GM12864 (cell line): ENCODE measurements at regions not wholly inside any gene's neighbourhood (a gene's known extent, or its start where the extent isn't known, plus 50 kb on each side); places are given as distances from the start of the nearest gene placed in this dataset.
"Not testable (repeated sequence)": the region's sequence is repeated elsewhere in the genome, so short reads cannot be mapped to it uniquely, and the experiment has no call there.

Experiments
- DNase-seq: peaks from one replicate; pipeline ENCODE4 v3.0.0-alpha.2; 2011; ENCODE audit warnings: low read depth
- H3K4me3 ChIP-seq: 2 replicates; pipeline ENCODE4 v1.5.1; 2011; ENCODE audit warnings: mild to moderate bottlenecking, low read depth, low read length, control low read depth
- TF ChIP-seq, protein P1 (sequence below): IDR thresholded peaks from 2 replicates; pipeline ENCODE4 v1.5.1; 2011; ENCODE audit warnings: low read depth, mild to moderate bottlenecking, moderate library complexity, low read length, control low read depth, inconsistent platforms; ENCODE audit errors: missing control alignments

- H3K4me3 ChIP-seq = no peak overlapping the region
- TF ChIP-seq, protein P1, sequence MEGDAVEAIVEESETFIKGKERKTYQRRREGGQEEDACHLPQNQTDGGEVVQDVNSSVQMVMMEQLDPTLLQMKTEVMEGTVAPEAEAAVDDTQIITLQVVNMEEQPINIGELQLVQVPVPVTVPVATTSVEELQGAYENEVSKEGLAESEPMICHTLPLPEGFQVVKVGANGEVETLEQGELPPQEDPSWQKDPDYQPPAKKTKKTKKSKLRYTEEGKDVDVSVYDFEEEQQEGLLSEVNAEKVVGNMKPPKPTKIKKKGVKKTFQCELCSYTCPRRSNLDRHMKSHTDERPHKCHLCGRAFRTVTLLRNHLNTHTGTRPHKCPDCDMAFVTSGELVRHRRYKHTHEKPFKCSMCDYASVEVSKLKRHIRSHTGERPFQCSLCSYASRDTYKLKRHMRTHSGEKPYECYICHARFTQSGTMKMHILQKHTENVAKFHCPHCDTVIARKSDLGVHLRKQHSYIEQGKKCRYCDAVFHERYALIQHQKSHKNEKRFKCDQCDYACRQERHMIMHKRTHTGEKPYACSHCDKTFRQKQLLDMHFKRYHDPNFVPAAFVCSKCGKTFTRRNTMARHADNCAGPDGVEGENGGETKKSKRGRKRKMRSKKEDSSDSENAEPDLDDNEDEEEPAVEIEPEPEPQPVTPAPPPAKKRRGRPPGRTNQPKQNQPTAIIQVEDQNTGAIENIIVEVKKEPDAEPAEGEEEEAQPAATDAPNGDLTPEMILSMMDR = no peak
- no peak for DNase-seq
Observed at GRCh38 chr17:64779376-64780095, 117.4 kb upstream of the SMURF2 start.

DNA sequence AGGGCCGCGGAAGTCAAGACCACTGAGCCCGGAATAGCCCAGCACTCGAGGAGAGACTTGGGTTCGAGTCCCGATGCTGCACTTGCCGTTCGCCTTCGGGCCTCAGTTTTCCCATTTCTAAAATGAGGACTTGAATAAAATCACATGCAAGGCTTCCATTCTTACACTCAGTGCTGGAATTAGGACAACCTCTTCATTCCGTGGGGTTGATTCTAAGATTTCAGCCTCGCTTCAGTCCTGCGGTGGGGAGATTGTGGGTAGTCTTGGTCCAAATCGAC lies 116.9 kb upstream of the SMURF2 start:
- DNase-seq, H3K4me3 ChIP-seq: not testable (repeated sequence)

DNA sequence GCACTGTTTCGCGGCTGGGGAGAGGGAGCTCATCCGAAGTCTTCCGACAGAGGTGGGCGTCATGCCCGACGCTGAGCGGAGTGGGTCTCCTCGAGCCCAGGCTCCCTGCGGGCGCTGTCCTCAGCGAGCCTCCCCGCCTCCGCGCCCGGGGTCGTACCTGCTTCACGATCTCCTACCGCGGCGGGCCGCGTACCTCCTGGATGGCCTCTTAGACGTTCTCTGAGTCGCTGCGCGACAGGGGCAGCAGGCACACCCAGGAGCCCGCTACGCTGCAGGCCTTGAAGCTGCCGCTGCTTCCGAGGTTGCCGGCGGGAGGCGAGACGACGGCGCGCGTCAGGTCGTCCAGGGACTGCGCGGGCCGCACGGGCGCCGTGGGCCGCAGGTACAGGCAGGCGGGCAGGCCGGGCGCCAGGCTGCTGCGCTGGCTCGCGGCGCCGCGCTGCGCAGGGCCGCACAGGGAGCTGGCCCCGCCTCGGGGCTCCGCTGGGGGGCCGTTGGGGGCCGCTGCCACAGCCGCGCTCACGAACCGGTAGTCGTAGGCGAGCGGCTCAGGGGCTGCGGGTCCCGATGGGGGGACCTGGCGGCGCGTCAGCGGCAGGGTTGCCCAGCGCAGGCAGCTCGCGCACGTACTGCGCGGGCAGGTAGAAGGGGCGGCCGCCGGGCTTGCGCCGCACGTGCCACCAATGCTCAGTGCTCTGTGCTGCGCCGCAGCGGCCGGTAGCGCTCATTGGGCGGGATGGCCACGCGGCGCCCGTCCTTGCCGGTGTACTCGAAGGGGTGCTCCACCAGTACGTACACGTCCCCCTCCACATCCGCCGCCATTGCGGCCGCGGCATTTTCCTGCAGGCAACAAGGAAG lies 116.4 kb upstream of the SMURF2 start:
- H3K4me3 ChIP-seq = peak overlapping the region; percentile 37
- DNase-seq = no peak
- TF ChIP-seq, protein P1 = no peak

- DNase-seq = no peak
- H3K4me3 ChIP-seq = peak overlapping the region; percentile 37
Observed at GRCh38 chr17:64777415-64778239, 115.5 kb upstream of the SMURF2 start.

DNA sequence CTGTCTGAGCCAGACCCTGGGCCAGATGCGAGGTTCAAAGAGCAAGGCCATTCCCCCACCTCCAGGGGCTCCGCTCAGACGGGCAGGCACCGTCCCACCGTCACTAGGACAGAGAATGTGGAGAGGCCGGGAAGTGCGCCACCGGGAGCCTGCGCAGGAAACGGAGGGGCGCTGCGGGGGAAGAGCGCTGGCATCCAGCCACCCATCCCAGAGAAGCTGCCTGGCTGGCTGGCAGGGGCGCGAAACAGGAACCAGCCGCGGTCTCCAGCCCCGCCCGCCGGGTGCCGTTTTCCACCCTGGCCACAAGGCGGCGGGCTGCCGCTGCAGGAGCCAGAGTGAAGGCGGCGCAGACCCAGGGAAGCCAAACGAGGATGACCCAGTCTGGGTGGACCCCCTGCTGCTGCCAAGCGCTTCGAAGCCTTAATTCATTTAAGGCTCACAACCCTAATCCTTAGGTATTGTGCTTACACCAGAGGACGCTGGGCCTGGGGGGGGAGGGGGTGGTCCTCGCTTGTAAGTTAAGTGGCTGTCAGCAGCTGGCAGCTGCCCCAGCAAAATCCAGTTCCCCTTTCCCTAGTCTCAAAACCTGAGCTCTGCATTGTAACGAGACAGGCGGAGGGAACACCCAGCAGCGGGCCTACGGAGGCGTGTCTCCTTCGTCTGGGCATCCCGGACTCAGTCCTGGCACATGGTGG lies 114.8 kb upstream of the SMURF2 start:
- not testable (repeated sequence) for DNase-seq
- TF ChIP-seq, protein P1 = peak; percentile 84
- H3K4me3 ChIP-seq = peak overlapping the region; percentile 39

More at GRCh38 chr17:64777415-64778239, 115.5 kb upstream of the SMURF2 start:
- TF ChIP-seq, protein P1 = no peak

DNA sequence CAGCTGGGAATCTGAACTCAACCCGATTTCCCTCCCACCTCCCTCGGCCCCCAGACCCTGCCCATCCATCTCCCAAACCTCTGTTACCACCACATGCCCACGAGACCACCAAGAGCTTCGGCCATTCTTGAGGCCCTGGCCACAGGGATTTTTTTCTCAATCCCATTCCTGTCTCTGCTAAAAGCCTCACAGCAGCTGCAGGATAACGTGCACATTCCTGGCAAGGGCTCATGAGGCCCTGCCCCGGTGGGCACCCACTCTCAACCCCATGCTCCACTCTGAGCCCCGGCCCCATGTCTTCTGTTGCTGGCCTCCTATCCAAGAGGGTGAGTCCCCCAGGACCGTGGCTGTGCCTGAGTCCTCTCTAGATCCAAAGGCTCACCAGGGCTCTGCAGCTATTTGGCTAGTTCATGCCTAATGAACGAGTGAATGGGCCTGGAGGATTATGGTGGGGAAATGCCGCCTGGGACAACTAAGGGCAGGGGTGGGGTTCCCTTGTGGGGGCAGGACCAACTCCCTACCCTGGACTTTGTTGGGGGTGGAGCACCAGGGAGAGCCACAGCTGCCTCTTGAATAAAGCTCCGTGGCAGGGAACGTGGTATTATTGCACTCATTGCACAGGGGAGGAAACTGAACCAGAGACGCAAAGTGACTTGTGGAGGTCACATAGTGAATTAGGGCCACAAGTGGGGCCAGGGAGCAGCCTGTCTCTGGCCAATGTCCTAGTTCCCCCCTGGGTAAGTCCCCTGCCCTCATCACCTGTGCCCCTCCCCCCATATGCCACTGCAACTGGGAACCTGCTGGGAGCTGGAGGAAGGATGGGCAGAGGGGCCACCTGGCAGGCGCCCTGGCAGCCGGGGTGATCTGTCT lies 113.8 kb upstream of the SMURF2 start:
- no peak overlapping the region for H3K4me3 ChIP-seq
- no peak for DNase-seq
- TF ChIP-seq, protein P1 = no peak
